COLO668 (cell line): ENCODE measurements at regions not wholly inside any gene's neighbourhood (a gene's known extent, or its start where the extent isn't known, plus 50 kb on each side); places are given as distances from the start of the nearest gene placed in this dataset.

Source experiments
- DNase-seq: peaks from one replicate; lab custom pipeline; 2025; ENCODE audit not compliant: unreplicated experiment; lab: John Stamatoyannopoulos, UW

- no peak for DNase-seq
Measured at GRCh38 chr10:10513067-10513466, 504.6 kb upstream of the CELF2 start.

GRCh38 chr10:10513898-10514297, 503.8 kb upstream of the CELF2 start:
- DNase-seq: no peak

DNA sequence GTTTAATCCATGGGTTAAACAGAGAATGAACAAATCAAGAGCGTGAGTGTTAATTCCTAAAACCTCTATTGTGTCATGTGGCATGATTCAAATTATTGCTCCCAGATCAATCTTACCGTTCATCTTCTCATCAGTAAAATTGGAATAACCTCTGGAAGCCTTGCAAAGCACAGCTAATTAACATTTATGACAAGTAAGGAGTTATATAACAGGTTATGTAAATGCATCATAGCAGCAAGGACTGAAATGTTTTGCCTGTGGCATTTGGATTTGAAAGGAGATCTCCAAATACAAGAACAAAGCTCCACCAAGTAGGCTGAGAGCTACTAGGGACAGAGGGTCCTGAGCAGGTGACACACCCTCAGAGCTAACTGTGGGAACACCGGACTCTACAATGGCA, 502.9 kb upstream of the CELF2 start:
- no peak for DNase-seq

DNA sequence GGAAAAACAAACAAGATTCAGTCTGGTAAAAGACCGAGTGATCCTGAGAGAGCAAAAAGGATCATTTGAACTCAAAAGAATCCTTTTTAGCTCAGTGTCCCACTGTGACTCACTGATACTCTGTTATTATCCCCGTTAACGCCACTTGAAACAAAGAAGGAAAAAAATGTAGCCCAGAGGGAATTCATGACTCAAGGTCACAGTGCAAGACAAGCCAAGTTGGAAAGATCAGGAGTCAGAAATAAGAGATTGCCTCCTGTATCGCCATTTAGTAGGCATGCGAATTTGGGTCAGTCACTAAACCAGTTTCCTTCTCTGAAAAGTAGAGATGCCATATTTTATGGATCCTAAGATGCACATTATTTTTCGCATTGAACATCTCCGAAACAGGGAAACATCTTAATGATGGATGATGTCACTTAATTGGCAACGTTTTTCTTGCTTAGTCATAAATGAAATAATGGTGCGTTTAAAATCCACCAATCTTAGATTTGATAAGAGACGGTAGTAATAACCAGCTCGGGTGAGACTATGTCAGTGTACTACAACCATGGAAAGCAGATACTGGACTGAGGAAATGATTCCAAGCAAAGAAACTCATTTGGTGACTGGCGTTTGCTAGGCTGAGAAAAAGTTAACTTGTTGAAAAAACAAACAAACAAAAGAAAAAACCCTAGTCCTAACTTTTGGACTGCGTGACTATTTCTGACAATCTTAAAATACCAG, 502.0 kb upstream of the CELF2 start:
- DNase-seq: no peak

GRCh38 chr10:10516346-10517130, 501.1 kb upstream of the CELF2 start:
- DNase-seq: no peak

- no peak for DNase-seq
Measured at GRCh38 chr10:10517866-10518265, 499.8 kb upstream of the CELF2 start.

GRCh38 chr10:10519674-10520073, 498.0 kb upstream of the CELF2 start:
- no peak for DNase-seq

GRCh38 chr10:10520491-10521385, 496.9 kb upstream of the CELF2 start:
- no peak for DNase-seq

- DNase-seq: no peak
Measured at GRCh38 chr10:10526846-10527245, 490.8 kb upstream of the CELF2 start.

- no peak for DNase-seq
Measured at GRCh38 chr10:10527861-10528562, 489.7 kb upstream of the CELF2 start.

DNA sequence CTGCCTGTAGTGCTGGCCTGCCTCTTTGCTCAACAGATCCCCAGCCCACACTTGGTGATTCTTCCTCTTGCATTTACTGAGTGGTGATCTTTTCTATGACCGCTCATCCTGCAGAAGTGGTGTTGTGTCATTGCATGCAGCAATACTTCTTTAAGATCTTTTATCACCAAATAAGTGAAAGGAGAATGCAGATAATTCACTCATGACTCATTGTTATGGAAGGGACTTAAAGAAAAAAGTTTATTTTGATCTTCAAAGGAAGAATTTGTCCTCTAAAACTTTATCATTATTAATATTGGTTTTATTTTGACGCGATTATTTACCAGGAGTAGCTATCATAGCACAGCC, 489.1 kb upstream of the CELF2 start:
- DNase-seq: no peak

GRCh38 chr10:10530313-10530712, 487.4 kb upstream of the CELF2 start:
- DNase-seq: no peak

GRCh38 chr10:10532236-10532635, 485.4 kb upstream of the CELF2 start:
- no peak for DNase-seq

DNA sequence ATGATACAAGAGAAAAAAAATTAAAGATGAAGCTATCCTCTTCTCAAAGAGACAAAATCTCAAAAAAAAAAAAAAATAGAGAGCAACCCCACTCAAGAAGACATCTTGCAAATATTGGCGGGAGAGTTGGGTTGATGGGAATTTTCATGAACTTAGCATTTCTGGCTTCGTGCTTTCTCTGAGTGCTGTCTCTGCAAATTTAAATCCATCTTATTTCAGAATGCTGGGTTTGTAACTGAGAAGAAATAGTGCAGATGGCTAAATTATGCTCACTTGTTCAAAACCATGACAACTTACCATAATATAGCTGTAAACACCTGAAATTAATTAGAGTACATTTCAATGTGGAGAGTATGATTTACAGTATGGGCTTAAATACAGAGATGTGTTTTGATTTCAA, 484.8 kb upstream of the CELF2 start:
- no peak for DNase-seq

DNA sequence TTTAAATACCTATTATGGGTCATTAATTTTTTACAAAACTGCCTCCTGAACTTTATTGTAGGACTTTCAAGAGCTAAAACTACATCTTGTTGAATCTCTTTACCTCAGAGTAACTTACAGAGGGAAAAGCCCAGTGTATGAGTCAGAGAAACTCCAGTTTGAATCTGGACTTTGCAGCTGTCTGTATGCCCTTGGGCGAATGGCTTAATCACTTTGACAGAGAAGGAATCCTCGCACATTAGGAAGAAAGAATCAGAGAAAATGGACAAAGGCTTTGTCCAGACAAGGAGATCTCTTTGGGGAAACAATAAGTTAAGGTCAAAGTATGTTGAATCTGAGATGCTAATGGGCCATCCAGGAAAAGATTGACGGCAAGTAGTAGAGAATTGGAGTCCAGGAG, 484.2 kb upstream of the CELF2 start:
- DNase-seq: no peak

GRCh38 chr10:10538326-10538725, 479.3 kb upstream of the CELF2 start:
- no peak for DNase-seq

DNA sequence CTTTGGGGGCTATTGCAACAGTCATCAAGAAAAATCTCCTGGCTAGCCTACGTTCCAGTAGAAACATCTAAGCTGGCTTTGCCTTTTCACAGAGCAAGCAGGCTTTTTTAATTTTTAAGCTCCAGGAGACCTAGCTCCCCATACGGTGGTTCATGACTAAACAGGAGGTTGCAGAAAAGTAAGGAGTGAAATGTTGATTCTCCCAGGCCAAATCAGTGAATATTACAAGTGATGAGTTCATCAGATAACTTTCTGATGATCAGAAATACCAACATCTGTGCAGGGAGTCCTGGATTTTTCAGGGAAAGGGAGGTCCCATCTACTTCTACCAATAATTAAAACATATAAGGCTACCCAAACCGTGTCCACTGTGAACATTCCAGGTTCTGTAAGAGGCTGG, 477.3 kb upstream of the CELF2 start:
- no peak for DNase-seq

DNA sequence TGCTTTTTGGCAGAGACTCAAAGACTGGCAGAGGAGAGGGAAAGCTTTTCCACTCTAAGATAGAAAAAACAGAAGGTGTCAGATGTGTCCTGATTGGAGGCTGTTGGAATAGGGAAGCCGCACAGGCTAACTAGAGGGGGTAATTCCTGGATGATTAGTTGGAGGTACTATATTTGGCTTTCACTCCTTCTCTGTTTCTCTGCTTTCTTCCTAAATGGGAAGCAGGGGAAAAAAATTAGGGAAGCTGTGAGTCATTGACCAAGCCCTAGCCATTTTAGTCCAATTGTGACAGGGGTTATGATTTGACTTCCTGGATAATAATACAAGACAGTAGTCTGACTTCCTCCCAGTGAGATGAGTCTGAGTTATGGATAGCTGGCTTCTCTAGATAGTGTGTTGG, 475.2 kb upstream of the CELF2 start:
- DNase-seq: no peak

GRCh38 chr10:10544890-10545289, 472.8 kb upstream of the CELF2 start:
- DNase-seq: no peak

DNA sequence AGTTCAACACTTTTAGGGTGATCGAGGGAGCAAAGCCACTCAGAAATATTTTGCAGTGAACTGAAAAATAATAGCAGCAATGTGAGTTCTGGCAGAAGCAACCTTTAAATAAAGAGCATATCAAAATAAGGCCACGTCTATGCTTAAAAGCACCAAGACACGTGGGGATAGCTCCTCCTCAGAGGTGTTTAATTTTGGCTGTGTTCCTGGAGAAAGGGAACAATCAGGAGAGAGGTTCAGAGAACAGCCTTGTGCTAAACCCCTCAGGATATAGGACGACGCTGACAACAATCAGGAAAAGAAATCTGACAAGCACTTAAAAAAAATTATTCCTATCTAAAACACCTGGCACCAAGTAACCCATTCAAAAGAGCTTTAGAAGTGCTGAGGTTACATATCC, 471.9 kb upstream of the CELF2 start:
- no peak for DNase-seq
